HepG2 (cell line): ENCODE measurements at regions not wholly inside any gene's neighbourhood (a gene's known extent, or its start where the extent isn't known, plus 50 kb on each side); places are given as distances from the start of the nearest gene placed in this dataset.

Experiments used
- HNRNPLL ChIP-seq: fragments of 200-400 bp; formaldehyde crosslinking; IDR thresholded peaks from 2 replicates; pipeline ENCODE4 v1.6.1; 2017; ENCODE audit warnings: mild to moderate bottlenecking, low read depth, low read length; ENCODE audit not compliant: poor library complexity, severe bottlenecking
- MXD4 ChIP-seq: IDR thresholded peaks from 2 replicates; pipeline ENCODE4 v1.6.1; 2016; ENCODE audit warnings: mild to moderate bottlenecking, missing biosample characterization, missing genetic modification reagents

- no peak for TF ChIP-seq HNRNPLL
- TF ChIP-seq MXD4 (CRISPR knock-in tag), result no peak
Measured at GRCh38 chr9:78592811-78593210, 295.9 kb downstream of the PSAT1 start.
